GM21423 (cell line): ENCODE measurements at regions not wholly inside any gene's neighbourhood (a gene's known extent, or its start where the extent isn't known, plus 50 kb on each side); places are given as distances from the start of the nearest gene placed in this dataset.
"Not testable (repeated sequence)": the region's sequence is repeated elsewhere in the genome, so short reads cannot be mapped to it uniquely, and the experiment has no call there.

ENCODE experiments used
- ATAC-seq: cut with Tn5 transposase; IDR thresholded peaks from one replicate; pipeline ENCODE4 v1.9.1; 2021; ENCODE audit warnings: mild to moderate bottlenecking, moderate library complexity; ENCODE audit not compliant: unreplicated experiment

DNA sequence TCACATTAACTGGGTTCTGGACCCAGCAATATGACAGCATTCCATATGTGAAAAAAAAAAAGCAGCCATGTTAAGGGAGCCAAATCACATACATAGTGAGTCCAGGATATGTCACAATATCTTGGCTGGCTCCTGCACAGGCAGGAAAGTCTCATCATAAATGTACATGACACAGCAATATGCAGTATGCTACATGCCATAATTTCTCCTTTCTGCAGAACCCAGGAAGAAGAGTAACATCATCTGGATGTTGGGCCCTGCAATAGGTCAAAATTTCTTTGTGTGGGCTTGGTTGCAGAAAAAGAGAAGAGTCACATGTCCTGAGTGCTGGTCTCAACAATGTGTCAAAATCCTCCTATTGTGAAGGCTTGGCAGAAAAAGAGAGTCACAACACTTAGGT lies 902.8 kb upstream of the AMELY start:
- ATAC-seq = no peak

DNA sequence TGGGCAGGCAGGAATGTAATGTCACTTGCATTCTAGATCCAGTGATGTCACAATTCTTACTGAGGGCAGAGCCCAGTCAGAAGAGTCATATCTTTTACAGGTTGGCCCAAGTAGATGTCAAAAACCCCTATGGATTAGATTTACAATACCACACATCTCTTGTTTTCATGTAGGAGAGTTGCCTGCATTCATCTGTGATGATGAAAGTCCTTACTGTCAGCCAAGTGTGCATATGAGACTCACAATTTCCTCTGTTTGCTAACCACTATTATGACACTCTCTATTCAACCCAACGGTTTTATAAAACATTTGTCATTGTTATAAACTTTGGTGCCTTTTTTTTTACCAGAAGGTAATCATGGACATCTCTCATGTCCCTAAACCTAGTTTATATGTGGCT lies 898.8 kb upstream of the AMELY start:
- ATAC-seq = no peak

DNA sequence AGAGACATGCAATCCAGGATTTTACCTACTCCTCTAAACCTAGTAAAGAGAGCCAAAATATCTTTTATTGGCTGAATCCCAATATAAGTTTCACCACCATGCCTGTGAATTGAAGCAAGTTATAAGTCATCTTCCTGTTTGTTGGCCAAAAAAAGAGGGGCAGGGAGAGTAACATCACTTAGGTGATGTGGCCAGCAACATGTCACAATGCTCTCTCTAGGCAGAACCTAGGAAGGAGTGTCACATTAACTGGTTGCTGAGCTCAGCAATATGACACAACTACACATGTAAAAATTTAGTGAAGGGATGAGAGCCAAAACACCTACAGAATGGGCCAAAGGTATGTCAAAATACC lies 895.9 kb upstream of the AMELY start:
- ATAC-seq = no peak

DNA sequence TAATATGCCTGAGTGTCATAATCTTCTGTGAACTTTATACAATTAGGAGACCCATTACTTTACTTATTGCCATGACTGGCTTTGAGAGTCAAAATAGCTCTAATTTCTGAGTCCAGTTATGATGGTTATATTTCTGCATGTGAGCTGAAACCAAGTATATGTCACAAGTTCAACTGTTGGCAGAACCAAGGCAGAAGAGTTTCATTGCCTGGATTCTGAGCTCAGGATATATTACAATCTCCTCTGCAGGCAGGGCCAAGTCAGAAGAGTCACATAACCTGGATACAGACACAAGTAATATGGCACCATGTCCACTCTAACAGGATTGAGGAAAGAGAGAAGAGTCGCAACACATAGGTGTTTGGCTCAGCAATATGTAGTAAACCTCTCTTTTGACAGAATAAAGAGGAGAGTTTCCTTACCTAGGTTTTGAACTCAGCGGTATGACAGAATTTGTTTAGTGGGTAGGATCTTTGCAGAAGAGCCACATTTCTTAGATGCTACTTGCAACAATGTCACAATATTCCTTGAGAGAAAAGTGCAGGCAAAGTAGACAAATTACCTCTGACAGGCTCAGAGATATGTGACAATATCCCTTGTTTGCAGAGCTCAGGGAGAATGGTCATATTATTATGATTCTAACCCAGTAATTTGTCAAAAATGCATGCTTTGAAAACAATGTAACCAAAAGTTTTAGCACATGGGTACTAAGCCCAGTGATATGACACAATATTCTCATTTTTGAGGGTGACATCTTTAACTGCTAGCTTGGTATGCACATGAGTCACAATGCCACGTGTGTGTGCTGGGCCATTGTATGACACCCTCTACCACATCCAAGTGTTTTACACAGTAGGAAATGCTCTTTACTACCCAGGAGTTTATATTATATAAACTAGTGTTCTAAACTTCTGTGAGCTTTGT lies 895.3 kb upstream of the AMELY start:
- no peak for ATAC-seq

DNA sequence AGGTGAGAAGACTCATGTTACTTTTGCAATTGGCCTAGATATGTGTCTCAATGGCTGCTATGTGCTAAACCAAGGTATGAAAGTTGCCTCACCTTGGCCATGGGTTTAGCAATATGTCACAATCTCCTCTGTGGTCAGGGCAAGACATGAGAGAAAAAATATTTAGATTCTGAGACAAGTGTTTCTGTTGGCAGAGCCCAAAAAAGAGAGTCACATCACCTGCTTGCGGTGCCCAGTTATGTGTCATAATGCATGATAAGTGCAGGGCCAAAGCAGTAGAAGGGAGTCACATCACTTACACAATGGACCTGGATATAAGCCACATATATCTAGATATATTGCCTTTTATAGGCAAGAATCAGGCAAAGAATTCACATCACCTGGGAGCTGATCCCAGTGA lies 894.1 kb upstream of the AMELY start:
- ATAC-seq = no peak

DNA sequence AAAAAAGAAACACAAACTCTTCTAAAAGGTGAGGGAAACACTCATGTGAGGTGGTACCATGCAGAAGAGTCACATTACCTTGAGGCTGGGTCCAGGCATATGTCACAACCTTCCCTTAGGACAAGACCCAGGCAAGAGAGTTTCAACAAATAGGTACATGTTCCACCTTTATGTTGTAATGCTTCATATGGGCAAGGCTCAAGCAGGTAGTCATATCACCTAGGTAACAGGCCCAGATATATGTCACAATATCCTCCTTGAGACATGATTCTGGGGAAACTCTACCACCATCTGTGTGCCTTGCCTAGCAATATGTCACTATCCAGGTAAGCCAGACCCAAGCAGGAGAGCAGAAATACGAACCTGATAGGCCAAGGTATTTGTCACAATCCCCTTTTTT lies 892.2 kb upstream of the AMELY start:
- no peak for ATAC-seq

DNA sequence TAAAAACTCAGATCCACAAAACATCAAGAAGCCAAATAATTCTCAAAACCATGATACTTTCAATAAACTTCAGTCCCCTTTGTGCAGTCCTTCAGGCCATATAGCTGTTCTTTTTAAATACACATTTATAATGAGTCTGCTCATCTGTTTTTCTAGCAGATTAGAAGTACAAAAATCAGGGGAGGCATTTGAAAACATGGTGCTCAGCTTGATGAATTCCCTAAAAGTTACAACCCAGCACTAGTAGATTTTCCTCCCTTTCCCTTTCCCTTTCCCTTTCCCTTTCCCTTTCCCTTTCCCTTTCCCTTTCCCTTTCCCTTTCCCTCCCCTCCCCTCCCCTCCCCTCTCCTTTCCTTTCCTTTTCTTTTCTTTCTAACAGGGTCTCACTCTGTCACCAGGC lies 884.6 kb upstream of the AMELY start:
- ATAC-seq = no peak

DNA sequence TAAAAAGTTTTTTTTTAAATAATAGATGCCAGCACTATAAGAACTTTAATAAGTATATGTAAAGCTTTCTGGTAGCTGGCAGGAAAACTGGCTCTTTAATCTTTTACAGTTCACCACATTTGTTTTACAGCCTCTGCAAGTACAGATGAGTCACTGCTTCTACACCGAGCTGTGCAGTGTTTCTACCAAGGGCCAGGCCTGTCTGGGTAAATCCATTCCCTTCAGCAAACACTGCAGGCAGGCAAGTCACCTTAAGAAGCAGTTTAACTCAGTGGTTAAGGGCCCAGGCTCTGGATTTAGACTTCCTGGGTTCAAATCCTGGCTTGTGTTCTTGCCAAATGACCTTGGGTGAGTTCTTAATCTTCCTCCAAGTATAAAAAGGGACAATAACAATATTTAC lies 882.9 kb upstream of the AMELY start:
- ATAC-seq = no peak

DNA sequence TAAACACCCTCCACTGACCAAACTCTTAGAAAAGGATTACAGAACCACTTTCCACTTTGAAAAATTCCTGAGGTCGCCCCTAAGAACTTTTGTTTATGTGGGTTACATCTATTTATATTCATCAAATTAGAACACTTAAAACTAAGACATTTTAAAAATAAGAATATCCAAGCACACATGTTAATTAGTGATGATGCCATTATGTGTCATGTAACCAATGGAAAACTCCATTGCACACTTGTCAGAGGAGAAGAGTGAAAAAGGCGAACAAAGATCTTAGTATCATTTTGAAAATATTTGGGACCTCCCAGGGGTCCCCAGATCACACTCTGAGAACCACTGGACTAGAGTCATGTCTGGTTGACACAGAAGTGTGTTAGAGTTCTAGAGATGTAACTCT lies 882.4 kb upstream of the AMELY start:
- no peak for ATAC-seq

DNA sequence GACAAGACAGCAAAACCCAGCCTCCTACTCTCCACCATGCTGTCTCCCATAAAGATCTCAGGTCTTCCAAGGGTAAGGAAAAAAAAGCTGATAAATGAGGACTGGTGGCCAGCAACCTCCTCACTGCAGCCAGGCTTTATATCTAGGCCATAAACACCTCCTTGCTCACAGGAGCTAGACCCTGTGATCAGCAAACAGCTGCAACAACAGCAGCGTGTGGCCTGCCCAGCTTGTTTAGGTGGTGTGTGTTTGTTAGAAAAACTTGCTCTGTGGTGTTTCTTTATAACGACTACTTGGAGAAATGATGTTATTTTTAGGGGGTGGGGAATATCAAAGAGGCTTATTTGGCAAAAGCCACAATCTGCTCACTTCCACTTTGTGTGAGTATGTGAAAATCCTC lies 880.9 kb upstream of the AMELY start:
- no peak for ATAC-seq

DNA sequence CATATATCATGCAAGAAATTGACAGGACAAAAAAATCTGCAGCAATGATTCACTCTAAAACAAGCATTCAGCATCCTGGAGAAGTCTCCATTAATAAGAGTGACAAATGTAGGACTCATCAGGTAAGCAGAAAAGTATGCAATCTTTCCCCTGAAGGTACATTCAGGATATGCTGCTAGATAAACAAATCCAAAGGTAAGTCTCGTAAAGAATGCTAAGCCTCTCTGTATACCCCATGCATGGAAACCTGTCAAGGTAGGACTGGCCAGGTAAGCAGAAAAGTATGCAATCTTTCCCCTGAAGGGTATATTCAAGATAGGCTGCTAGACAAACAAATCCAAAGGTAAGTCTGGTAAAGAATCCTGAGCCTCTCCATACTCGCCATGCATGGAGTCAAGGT lies 869.9 kb upstream of the AMELY start:
- no peak for ATAC-seq

DNA sequence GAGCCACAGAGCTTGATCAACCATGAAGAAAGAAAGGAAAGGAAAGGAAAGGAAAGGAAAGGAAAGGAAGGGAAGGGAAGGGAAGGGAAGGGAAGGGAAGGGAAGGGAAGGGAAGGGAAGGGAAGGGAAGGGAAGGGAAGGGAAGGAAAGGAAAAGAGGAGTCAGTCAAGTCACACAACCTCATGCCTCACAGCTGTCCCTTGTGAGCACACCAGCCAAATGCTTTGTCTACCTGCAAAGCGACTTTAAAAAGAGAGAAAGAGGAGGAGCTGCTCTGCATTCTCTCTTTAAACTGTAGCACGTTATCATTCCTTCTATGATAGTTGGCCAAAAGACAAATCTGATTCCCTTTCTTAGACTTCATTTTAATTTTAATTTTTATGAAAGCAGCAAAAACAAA lies 863.9 kb upstream of the AMELY start:
- ATAC-seq = not testable (repeated sequence)

DNA sequence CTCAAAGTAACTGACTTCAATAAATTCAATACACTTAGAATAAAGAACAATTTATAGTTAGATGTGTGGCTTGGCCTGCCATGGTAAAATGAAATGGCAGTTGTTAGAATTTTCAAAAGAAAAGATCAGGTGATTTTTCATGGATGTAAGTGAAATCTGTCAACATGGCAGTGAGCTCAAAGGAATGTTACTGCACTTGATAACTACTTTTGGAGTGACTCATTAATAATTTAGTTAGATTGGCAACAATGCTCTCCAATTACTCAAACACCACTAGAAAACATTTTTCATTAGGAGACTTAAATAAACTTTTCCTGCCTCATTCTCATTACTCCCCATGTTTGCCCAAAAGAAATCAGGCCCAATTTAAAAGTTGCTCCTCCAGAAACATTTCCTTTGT lies 860.2 kb upstream of the AMELY start:
- ATAC-seq = no peak

DNA sequence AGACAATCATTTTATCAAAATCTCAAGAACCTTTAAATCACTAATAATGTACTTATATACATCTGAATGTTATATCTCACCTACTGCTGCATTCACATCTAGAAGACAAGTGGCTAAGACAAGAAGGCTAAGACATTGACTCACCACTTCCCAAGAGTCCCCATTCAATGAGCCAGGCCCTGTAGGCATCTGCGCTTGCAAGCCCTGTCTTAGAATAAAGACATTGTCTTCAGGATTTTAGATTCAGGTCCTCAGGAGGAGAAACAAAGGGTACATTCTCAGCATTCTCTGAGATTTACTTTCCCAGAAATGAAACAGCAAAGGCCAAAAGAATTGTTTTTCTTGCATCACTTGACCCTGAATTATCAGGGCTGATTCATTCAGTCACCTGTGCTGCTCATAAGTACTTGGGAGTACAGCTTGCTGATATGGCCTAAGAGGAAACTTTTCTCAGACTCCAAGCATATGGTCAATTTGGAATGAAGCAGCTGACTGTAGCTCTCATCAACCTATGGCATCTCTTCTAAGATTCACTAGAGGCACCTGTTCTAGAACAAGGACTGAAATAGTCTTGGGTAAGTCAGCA lies 858.3 kb upstream of the AMELY start:
- ATAC-seq = no peak

DNA sequence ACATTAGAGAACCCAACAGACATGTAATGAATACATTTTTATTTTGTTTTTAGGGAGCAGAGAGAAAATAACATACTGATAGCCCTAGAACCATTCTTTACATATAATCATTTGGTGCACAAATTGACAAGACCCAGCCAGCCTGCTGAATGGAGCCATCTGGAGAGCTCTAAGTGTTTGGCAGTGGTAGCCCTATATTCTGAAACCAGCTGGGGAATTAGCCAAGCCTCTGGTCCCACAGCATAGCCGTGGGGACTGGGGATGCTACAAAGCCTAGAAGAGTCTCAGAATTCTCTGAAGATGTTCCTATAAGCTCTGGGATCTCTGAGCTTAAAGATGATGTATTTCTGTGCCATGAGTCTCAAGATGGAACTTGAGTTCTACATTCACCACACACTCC lies 857.3 kb upstream of the AMELY start:
- no peak for ATAC-seq

DNA sequence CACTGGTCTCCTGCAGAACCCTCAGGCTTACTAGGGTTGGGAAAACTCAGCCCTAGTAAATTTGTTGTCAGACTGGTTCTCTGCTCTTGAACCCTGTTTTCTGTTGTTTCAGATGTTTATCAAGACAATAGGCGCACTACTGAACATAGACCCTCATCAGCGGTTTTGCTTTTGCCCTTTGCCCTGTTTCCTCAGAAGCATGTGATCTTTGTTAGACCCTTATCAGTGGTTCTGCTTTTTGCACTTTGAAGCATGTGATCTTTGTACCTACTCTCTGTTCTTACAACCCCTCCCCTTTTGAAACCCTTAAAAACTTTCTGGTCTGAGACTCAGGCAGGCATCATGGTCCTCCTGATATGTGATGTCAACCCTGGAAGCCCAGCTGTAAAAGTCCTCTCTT lies 842.2 kb upstream of the AMELY start:
- no peak for ATAC-seq

DNA sequence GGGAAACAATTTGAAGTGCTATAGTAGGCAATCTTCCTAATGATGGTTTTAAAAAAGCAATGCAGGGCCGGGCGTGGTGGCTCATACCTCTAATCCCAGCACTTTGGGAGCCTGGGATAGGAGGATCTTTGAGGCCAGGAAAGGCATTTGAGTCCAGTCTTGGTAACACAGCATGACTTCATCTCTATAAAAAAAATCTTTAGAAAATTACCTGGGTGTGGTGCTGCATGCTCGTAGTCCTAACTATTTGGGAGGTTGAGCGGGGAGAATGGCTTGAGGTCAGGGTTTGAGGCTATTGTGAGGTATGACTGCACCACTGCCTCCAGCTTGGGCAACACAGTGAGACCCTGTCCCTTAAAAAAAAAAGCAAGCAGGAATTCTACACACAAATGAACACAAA lies 835.2 kb upstream of the AMELY start:
- ATAC-seq = no peak

DNA sequence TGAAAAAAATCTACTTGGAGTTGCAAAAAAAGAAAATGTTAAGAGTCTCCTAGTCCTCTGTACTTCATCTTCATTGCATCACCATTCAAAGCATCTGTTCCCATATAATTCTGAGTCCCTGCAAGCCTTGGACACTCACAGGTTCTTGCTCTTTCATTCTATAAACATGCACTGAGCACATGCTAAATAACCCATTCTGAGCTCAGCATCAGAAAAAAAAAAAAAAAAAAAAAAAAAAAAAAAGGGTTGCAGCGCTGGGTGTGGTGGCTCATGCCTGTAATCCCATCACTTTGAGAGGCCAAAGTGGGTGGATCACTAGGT lies 834.0 kb upstream of the AMELY start:
- ATAC-seq = no peak

DNA sequence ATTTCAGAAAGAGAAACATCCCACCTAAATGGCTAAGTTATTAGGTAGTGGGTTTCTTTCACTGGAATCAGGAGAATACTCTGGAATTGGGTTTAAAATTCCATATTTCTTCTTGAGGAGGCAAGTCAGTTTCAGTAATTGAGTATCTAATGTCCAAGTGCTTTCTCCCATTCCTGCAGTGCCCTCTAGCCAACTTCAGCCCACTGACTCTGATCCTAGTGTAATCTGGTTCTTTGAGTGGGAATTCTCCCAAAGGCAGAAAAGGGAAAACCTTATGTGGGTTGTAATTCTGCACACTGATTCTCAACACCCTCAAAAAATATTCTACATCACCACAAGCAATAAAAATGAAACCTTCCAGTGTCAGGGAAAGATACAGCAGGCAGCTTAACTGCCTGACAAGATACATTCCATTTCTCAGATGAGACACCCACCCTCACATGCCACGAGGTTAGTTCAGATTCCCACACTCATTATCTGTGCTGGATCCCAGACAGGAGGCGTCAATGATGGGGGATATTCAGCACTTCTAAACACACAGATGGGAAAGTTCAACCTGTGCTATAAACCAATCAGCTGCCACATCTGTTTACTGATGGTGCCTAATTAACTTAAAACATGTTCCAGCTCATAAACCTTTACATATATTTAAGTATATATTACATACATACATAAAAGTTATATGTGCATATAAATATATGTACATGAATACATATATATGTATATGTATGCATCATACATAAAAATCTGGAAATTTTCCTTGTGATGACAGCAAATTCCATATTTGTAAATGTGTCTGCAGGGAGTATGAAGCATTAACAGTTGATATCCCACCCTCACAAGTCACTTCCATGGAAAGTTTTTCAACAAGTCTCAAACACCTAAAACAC lies 833.4 kb upstream of the AMELY start:
- no peak for ATAC-seq

DNA sequence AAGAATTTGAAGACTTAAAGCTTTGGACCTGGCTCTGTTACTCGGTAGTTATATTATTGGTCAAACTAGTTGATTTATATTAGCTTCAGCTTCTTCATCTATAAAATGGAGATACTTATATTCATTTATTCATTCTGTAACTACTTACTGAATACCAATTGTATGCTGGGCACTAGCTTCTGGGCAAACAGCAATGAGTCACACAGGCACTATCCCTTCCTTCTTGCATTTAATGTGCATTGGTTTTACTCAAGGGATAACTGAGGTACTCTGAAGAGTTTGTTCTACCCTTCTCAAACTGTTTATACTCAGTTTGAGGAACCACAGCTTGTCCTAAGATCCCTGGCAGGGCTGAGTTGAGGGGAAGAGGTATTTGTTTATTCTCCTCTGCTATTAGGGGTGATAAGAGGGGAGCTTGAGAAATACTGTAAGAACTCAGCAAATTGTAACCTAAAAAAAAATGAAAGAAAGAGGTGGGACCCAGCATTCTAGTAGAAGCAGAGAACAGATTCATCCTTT lies 825.4 kb upstream of the AMELY start:
- no peak for ATAC-seq

DNA sequence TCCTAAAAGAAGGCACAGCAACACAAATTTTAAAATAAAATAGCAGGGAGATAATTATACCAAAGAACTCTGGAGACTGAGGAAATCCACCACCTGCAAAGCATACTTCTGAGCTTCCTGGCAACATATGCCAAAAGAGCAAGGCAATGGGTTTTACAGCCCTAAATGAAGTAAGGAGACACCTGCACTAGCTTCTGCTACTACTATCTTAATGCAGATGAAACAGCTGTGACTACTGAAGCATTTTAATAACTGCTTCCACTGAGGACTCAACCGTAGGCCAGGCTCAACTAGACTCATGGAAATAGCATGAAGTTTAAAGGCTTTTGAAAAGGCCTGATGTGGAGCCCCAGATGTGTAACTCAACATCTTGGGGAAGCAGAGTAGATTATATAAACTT lies 820.1 kb upstream of the AMELY start:
- ATAC-seq = no peak

DNA sequence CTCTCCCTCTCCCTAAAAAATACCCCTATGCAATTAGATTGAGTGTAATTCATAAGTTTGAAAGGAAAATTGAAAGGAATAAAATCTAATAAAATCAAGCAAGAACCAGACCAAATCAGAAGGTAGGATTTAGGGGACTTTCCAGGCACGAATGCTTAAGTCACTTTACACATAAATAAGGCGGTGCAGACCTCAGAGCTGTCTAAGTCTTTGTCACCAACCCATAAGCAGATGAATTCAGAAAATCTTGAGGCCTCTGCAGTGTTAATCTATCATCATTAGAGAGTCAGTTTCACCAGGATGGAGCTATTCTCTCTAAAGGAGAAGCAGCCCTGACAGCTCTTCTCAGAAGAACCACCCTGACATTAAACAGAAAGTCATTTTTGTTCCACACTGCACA lies 819.1 kb upstream of the AMELY start:
- no peak for ATAC-seq
